ENCODE measurements at regions not wholly inside any gene's neighbourhood (a gene's known extent, or its start where the extent isn't known, plus 50 kb on each side); places are given as distances from the start of the nearest gene placed in this dataset.
A peak's percentile ranks its signal among the peaks of the same experiment; 100 is the strongest.

- no peak for TF ChIP-seq EZH2phosphoT487 (IDR thresholded peaks at IDR 0.05; ENCODE audit: low read length)
- no peak for TF ChIP-seq CTCF (IDR thresholded peaks at IDR 0.05; ENCODE audit: low read length)
- TF ChIP-seq EZH2 (optimal IDR thresholded peaks at IDR 0.05; ENCODE audit: low read depth, low read length), result no peak
- H3K9me3 ChIP-seq (replicated peaks; ENCODE audit: insufficient read depth, low read length), result no peaks in the 10 kb centered on the region
- H4K20me1 ChIP-seq (ENCODE audit: insufficient read depth, low read length), result no peaks in the 10 kb centered on the region
- peaks cover 7% of the 10 kb centered on the region for H3F3A ChIP-seq (ENCODE audit: insufficient read depth, low read length)
- H3K9ac ChIP-seq (ENCODE audit: low read length), result no peak overlapping the region
- H3K9me2 ChIP-seq (replicated peaks; ENCODE audit: insufficient read depth, low read length), result no peaks in the 10 kb centered on the region
- no peaks in the 10 kb centered on the region for H3K36me3 ChIP-seq (replicated peaks; ENCODE audit: insufficient read depth, low read length)
- no peaks in the 10 kb centered on the region for H3K27me3 ChIP-seq (replicated peaks; ENCODE audit: insufficient read depth, low read length)
- no peak overlapping the region for H3K4me3 ChIP-seq (ENCODE audit: low read length)
- no peak for DNase-seq
- peaks cover 23% of the 10 kb centered on the region for H3K4me1 ChIP-seq (ENCODE audit: low read length)
- no peak overlapping the region for H3K4me2 ChIP-seq (ENCODE audit: low read depth, low read length)
- no peak overlapping the region for H3K27ac ChIP-seq (ENCODE audit: low read length)
- no peaks in the 10 kb centered on the region for H3K79me2 ChIP-seq (ENCODE audit: low read length)
- H2AFZ ChIP-seq (ENCODE audit: low read length), result no peak overlapping the region
Measured at GRCh38 chr4:53697016-53697685, 105.9 kb upstream of the LNX1 start.

GRCh38 chr4:53695540-53696463 is 104.5 kb upstream of the LNX1 start:
- Histone ChIP-seq H3K9me3 (replicated peaks; ENCODE audit: insufficient read depth, low read length) (no peaks in the 10 kb centered on the region), H2AFZ (ENCODE audit: low read length) (no peak overlapping the region; the same call in 1 of the 2 replicates), H3K9ac (ENCODE audit: low read length) (no peak overlapping the region), H3K27me3 (replicated peaks; ENCODE audit: insufficient read depth, low read length) (no peaks in the 10 kb centered on the region), H3F3A (ENCODE audit: insufficient read depth, low read length) (no peaks in the 10 kb centered on the region), H3K4me2 (ENCODE audit: low read depth, low read length) (peak overlapping the region; percentile 33; the same call in 1 of the 2 replicates), H3K9me2 (replicated peaks; ENCODE audit: insufficient read depth, low read length) (no peaks in the 10 kb centered on the region), H3K27ac (ENCODE audit: low read length) (no peak overlapping the region), H4K20me1 (ENCODE audit: insufficient read depth, low read length) (no peaks in the 10 kb centered on the region), H3K79me2 (ENCODE audit: low read length) (no peaks in the 10 kb centered on the region), H3K4me3 (ENCODE audit: low read length) (no peak overlapping the region), H3K4me1 (ENCODE audit: low read length) (peaks cover 13% of the 10 kb centered on the region), H3K36me3 (replicated peaks; ENCODE audit: insufficient read depth, low read length) (no peaks in the 10 kb centered on the region)
- no peak for DNase-seq
- TF ChIP-seq EZH2phosphoT487 (IDR thresholded peaks at IDR 0.05; ENCODE audit: low read length) (no peak), CTCF (IDR thresholded peaks at IDR 0.05; ENCODE audit: low read length) (no peak), EZH2 (optimal IDR thresholded peaks at IDR 0.05; ENCODE audit: low read depth, low read length) (no peak)

DNA sequence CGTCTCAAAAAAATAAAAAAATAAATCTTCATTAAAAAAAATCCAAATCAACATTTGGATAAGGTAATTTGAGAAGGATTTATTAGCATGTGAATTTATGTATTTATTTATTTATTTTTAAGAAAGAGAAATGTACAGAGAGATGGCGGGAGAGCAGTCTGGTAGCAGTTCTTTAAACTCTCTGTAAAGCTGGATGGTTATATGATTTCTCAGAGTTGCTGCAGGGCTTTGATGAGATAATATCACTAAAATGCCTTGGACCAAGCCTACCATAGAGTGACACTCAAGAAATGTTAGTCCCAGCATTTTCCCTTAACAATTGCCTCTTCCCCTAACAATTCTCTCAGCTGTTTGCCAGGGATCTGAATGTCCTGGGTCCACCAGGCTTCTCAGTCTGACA is 103.4 kb upstream of the LNX1 start:
- Histone ChIP-seq H2AFZ (ENCODE audit: low read length) (no peak overlapping the region), H3K9me2 (replicated peaks; ENCODE audit: insufficient read depth, low read length) (no peaks in the 10 kb centered on the region), H3K36me3 (replicated peaks; ENCODE audit: insufficient read depth, low read length) (no peaks in the 10 kb centered on the region), H3K79me2 (ENCODE audit: low read length) (no peaks in the 10 kb centered on the region), H3K27ac (ENCODE audit: low read length) (no peak overlapping the region), H3K4me1 (ENCODE audit: low read length) (peaks cover 13% of the 10 kb centered on the region), H3F3A (ENCODE audit: insufficient read depth, low read length) (no peaks in the 10 kb centered on the region), H3K9ac (ENCODE audit: low read length) (no peak overlapping the region), H3K4me2 (ENCODE audit: low read depth, low read length) (no peak overlapping the region), H3K27me3 (replicated peaks; ENCODE audit: insufficient read depth, low read length) (no peaks in the 10 kb centered on the region), H3K4me3 (ENCODE audit: low read length) (no peak overlapping the region), H3K9me3 (replicated peaks; ENCODE audit: insufficient read depth, low read length) (no peaks in the 10 kb centered on the region), H4K20me1 (ENCODE audit: insufficient read depth, low read length) (no peaks in the 10 kb centered on the region)
- TF ChIP-seq EZH2 (optimal IDR thresholded peaks at IDR 0.05; ENCODE audit: low read depth, low read length), result no peak
- TF ChIP-seq EZH2phosphoT487 (IDR thresholded peaks at IDR 0.05; ENCODE audit: low read length), result no peak
- no peak for TF ChIP-seq CTCF (IDR thresholded peaks at IDR 0.05; ENCODE audit: low read length)
- no peak for DNase-seq
